ENCODE measurements at regions not wholly inside any gene's neighbourhood (a gene's known extent, or its start where the extent isn't known, plus 50 kb on each side); places are given as distances from the start of the nearest gene placed in this dataset.

DNA sequence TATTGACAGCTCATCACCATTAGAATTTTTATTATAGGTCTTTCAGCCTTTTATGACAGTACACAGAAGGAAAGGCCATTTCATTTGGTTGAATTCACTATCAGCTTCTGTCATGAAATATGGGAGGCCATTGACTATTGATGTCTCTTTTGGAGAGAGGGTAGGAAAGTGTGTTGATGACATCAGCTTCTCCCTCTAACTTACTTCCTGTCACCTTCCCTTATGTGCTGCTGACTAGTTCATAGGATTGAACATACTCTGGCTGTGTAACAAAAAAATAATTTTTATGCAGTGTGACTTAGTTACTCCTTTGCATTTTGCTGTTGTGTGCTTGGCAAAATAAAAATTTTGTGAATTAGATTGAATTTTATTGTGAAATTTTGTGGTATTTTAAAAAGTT lies 769.2 kb downstream of the METTL15 start:
- TF ChIP-seq CTCF (IDR thresholded peaks at IDR 0.05) (no peak), POLR2A (IDR thresholded peaks at IDR 0.05) (no peak)
